HG03108 (cell line): ENCODE measurements at regions not wholly inside any gene's neighbourhood (a gene's known extent, or its start where the extent isn't known, plus 50 kb on each side); places are given as distances from the start of the nearest gene placed in this dataset.

Experiments
- ATAC-seq: cut with Tn5 transposase; IDR thresholded peaks from one replicate; pipeline ENCODE4 v1.9.1; 2021; ENCODE audit warnings: moderate library complexity; ENCODE audit not compliant: unreplicated experiment

DNA sequence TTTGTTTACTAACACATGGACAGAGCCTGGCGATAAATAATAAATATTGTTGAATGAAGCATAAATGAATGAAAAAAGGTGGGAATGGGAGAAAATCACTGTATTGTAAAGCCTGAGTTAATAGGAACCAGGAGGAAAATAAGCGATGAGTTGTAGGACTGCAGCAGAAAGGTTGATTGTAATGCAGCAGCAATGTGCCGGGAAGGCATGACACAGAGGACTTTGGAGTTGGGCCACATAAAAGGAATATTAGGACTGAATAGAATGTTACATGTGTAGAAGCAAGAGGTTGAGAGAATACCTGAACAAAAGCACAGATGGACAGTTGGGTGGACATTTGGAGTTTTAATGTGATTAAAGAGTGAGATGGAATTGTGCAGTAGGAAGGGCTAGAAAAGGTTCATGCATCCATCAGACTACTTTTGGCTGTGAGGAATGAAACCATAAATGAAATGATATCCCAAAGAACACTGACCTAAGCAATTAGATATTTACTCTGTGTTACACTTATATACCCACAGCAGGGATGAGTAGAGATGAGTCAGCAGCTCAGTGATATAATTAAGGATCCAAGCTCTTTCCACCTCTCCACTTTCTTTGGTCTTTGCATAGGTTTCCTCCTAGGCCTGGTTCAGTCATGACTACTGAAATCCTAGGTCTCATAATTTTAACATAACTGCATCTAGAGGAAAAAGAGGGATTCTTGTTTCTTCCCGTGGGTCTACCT, 55.4 kb downstream of the CCER1 start:
- no peak for ATAC-seq

- no peak for ATAC-seq
Observed at GRCh38 chr12:90897986-90898385, 57.0 kb downstream of the CCER1 start.

DNA sequence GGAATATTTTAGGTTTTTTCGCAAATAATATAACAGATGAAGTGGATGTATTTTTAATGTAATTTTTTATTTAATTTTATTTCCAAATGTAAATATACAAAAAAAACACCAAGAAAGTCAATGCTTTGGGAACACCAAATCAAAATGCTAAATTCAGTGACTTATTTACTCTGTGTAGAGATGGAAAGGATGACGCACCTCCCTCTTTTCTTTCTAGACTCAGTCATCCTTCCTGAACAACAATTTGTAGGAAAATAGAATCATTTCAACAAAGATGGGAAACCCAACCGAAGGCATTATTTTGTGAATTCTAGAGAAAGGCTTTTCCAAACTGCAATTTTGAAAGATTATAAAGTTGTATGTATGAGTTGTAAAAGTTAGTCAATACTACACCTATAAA, 57.7 kb downstream of the CCER1 start:
- no peak for ATAC-seq

- ATAC-seq: no peak
Observed at GRCh38 chr12:90896821-90897220, 58.2 kb downstream of the CCER1 start.

GRCh38 chr12:90896164-90896563, 58.8 kb downstream of the CCER1 start:
- no peak for ATAC-seq

GRCh38 chr12:90888316-90888715, 66.7 kb downstream of the CCER1 start:
- ATAC-seq: no peak

DNA sequence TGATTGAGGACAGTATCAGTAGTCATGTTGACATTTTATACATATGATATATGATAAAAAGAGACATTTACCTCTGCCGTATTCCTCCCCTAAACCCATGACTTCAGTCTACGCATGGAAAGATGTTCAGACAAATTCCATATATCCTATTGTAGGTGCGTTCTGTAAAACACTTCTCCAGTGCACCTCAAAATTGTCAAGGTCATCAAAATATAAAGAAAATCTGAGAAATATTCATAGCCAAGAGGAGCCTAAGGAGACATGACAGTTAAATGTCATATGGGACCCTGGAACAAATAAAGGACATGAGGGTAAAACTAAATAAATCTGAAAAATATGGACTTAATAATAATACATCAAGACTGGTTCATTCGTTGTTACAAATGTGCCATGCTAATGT, 71.5 kb downstream of the CCER1 start:
- ATAC-seq: no peak

- no peak for ATAC-seq
Observed at GRCh38 chr12:90871726-90872096, 83.3 kb downstream of the CCER1 start.

GRCh38 chr12:90870971-90871725, 83.8 kb downstream of the CCER1 start:
- ATAC-seq: no peak

DNA sequence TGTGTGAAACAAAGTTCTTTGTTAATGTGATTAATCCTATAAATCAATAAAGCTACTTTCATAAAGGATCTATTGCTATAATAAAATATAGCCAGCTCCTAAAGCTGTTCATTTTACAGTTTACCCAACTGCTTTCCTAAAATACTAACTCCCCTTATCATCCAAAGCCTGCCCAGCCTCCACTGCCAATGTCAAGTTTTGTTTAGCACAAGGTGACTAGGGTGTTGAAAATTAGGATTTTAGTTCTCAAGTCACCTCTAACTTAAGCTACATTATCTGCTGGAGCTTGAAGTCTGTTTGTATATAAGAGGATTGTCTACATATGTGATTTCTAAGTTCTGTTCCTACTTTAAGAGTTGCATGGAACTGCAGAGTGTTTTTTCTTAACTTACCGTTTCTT, 86.3 kb downstream of the CCER1 start:
- ATAC-seq: no peak

DNA sequence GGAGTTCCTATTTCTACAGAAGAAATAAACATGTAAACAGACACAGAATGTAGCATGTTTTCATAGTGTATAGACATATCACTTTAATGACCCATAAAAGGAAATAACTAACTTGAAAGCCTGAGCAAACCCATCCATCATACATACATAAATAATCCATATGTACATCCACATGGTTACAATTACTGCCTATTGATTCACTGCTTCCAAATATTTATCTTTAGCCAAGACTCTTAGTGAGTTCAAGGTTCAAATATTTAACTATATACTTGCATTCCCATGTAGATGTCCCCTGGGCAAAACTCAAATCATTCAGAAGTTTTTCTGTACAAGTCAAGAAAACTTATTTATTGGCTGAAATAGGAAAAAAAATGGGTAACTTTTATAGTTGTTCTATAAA, 95.4 kb downstream of the CCER1 start:
- no peak for ATAC-seq

GRCh38 chr12:90858252-90858651, 96.7 kb downstream of the CCER1 start:
- no peak for ATAC-seq

GRCh38 chr12:90855534-90855933, 99.4 kb downstream of the CCER1 start:
- ATAC-seq: no peak

DNA sequence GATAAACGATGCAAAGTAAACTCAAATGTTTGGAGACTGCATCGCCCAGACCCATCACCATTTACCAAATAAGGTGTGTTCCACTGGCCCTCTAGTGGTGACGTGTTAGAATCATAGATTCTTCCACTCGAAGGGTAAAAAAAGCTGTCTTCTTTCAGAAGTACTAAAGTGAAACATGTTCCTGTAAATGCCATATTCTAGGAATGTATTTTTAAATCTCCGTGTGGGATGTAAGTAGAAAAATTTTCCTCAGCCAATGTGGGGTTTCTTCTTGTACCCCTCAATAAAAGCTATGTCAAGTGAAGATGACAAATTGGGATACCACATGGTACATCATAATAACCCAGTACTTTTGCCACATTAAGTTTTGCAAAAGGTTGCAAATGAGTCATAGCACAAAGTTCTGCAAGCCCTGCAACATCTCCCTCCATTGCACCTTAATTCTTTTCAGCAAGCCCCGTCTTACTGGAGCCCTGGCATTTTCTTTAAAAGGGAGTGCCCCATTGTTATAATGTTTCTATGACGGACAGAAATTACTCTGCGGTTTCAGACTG, 100.8 kb downstream of the CCER1 start:
- ATAC-seq: no peak

DNA sequence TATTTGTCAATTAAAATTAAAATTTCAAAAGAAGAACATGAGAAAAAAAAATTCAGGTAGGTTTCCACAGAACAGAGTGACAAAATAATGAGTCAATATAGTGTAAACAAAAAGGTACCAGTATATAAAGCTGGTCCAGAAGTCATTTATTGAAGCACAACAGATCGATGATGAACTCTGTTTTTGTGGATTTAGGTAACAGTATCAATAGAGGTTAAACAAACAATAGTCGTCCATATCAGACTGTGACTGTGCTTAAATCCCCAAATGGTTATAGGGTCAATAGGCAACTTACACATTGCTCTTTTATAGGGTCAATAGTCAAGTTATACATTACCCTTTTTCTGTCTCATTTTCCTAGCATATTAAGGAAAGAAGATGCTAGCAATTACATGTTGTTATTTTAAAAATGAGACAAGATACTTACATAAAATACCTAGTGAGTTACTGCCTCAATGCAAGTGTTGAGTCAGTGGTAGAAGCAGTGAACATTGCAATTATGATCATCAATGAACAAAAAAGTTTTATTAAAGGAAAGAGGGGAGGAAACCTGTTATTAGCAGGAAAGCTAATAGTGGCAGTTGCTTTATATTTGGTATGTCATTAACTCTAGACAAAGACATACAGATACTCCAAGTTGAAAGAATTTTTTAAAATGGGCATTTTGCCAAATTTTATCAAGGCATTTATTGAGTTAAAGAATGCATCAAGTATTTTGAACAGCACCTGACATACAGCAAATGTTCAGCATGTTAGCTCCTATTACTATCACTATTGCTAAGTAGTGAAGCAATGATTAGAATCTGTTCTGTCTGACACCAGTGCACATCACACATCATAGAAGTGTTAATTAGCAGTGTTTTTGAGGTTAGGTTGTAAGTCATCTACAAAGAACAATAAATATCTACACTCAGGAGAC, 102.9 kb downstream of the CCER1 start:
- ATAC-seq: no peak

DNA sequence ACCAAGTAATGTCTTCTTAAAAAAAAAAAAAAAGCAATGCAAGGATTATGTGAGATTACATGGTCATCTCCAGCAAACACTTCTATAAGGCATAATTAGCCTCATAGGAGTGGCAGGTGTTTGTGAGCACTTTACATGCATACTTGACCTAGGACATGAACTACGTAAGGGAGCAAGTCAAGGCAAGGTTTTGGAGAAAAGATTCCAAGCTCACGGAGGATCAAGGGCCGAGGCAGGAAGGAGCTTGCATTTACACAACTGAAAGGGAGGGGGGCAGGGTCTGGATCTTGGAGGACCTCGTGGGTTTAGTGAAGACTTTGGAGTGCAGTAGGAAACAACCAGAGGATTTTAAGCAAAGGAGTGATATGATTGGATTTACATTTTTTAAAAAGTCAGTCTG, 112.5 kb downstream of the CCER1 start:
- no peak for ATAC-seq

DNA sequence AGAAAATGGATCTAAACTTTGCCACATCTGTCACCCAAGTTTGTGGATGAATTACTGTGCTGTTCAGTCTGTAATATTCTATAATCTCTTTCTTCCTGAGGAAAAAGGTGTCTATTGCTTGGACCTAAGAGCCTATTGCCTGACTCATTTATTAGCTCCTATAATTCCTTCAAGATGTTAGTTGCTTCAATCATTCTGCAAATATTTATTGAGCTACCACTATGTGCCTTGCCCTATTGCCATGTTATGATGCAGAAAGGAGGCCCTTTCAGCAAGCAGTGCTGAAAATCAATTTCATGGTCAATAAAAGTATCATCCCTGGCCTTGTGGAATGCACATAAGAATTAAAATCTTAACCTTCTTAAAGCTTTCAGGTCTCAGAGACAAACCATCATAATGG, 113.6 kb downstream of the CCER1 start:
- no peak for ATAC-seq

GRCh38 chr12:90839346-90839745, 115.6 kb downstream of the CCER1 start:
- ATAC-seq: no peak

DNA sequence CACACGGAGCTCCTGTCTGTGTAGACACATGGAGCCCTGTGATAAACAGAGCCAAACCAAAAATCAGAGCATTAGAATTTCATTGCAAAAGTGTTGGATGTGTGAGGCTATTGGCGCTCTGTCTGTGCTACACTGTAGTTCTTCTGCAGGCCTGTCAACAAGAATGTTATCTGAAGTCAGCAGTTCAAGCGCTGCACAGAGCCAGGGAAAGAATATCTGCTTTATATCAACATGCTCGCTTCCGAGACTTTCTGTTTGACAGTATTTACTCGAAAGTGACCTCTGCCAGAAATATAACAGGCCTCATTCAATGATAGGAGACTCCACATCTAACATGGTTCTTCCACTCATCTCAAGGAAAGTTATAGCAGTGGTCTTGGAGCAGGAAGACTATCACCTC, 118.3 kb downstream of the CCER1 start:
- ATAC-seq: no peak

DNA sequence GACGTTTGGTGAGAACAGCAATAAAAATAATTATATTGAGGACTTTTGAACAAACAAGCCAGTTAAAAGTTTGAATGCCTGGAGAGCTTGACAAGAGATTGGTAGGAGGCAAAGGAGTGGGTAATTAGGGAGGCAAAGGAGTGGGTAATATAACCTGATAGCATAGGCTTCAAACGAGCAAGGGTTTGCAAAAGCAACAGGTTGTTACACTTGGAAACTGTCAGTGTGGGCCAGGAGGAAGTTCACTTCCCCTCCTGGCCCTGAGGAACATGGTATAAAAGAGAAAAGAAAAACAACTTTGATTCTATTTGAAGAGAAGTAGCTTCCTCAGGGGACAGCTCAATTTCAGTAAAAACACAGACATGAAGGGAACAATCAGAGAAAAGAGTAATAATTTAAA, 121.7 kb downstream of the CCER1 start:
- no peak for ATAC-seq

DNA sequence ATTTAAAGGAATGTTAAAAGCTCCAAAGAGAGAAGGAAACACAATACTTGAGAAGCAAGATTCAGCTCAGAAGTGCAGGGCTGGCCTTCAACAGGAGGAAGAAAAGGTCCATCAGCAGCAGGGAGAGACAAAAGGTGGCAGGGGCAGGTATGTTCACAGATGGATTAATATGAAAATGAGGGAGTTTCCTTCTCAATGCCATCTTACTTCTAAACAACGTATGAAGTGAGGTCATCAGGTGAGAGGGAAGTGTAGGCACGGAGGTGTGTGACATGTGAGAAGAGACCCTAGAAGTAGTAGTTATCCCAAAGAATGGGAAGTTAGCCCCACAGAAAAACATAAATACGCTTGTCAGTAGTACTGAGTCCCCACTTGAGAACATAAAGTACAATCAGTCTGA, 122.5 kb downstream of the CCER1 start:
- no peak for ATAC-seq
